Liver (tissue), 8 donors: ENCODE measurements at regions not wholly inside any gene's neighbourhood (a gene's known extent, or its start where the extent isn't known, plus 50 kb on each side); places are given as distances from the start of the nearest gene placed in this dataset.

Source experiments
- DNase-seq: peaks from one replicate; pipeline ENCODE4 v3.0.0-alpha.2; 2017; ENCODE audit warnings: low spot score
- H3K27ac ChIP-seq, 2 donors: one replicate each; pipeline ENCODE4 v1.7.0; 2013; ENCODE audit warnings: inconsistent platforms in 2 of 2, low read length in 2 of 2, control low read depth in 1 of 2, low read depth in 1 of 2, mild to moderate bottlenecking in 1 of 2
- H3K27me3 ChIP-seq, 4 donors: one replicate each; pipeline versions ENCODE4 v1.6.1 to v1.7.0; 2013; ENCODE audit warnings: low read length in 3 of 4, inconsistent platforms in 1 of 4, mild to moderate bottlenecking in 1 of 4, moderate library complexity in 1 of 4; ENCODE audit not compliant: control insufficient read depth in 4 of 4, insufficient read depth in 4 of 4
- H3K36me3 ChIP-seq, 4 donors: one replicate each; pipeline versions ENCODE4 v1.6.1 to v1.7.0; 2013; ENCODE audit warnings: low read length in 3 of 4, mild to moderate bottlenecking in 3 of 4, low read depth in 1 of 4, moderate library complexity in 1 of 4; ENCODE audit not compliant: control insufficient read depth in 4 of 4, insufficient read depth in 3 of 4
- H3K4me1 ChIP-seq, 4 donors: one replicate each; pipeline versions ENCODE4 v1.6.1 to v1.7.0; 2013; ENCODE audit warnings: low read length in 3 of 4, mild to moderate bottlenecking in 3 of 4, moderate library complexity in 1 of 4; ENCODE audit not compliant: control insufficient read depth in 4 of 4, insufficient read depth in 4 of 4
- H3K4me3 ChIP-seq, 3 donors: one replicate each; pipeline versions ENCODE4 v1.6.1 to v1.7.0; 2013; ENCODE audit warnings: low read length in 3 of 3, control low read depth in 1 of 3, low read depth in 1 of 3, mild to moderate bottlenecking in 1 of 3
- H3K9ac ChIP-seq, 2 donors: one replicate each; pipeline ENCODE4 v1.7.0; 2013; ENCODE audit warnings: low read length in 2 of 2, mild to moderate bottlenecking in 2 of 2, moderate library complexity in 2 of 2, control low read depth in 1 of 2, low read depth in 1 of 2
- H3K9me3 ChIP-seq, 4 donors: one replicate each; pipeline versions ENCODE4 v1.6.1 to v1.7.0; 2013; ENCODE audit warnings: low read length in 3 of 4; ENCODE audit not compliant: control insufficient read depth in 4 of 4
- ATF3 ChIP-seq: IDR thresholded peaks from 2 replicates; pipeline ENCODE4 v1.6.1; 2016; ENCODE audit warnings: antibody characterized with exemption
- CTCF ChIP-seq: fragments of 150-350 bp; IDR thresholded peaks from 2 replicates; pipeline ENCODE4 v1.5.1; 2017; ENCODE audit warnings: improper control_type of control experiment, low read depth, low read length; ENCODE audit not compliant: missing input control
- EGR1 ChIP-seq, 2 donors: IDR thresholded peaks; 2 replicates each; pipeline ENCODE4 v1.6.1; 2016 to 2018; ENCODE audit warnings: antibody characterized with exemption in 2 of 2, low read depth in 2 of 2
- FOXA1 ChIP-seq: IDR thresholded peaks from 2 replicates; pipeline ENCODE4 v1.6.1; 2016; ENCODE audit warnings: antibody characterized with exemption
- FOXA2 ChIP-seq: IDR thresholded peaks from 2 replicates; pipeline ENCODE4 v1.6.1; 2016; ENCODE audit warnings: antibody characterized with exemption
- GABPA ChIP-seq, 2 donors: IDR thresholded peaks in 1 of 2; conservative IDR thresholded peaks in 1 of 2; 2 replicates each; pipeline ENCODE4 v1.6.1; 2016; ENCODE audit warnings: antibody characterized with exemption in 2 of 2, mild to moderate bottlenecking in 1 of 2, moderate library complexity in 1 of 2
- HNF4A ChIP-seq, 2 donors: conservative IDR thresholded peaks; 2 replicates each; pipeline ENCODE4 v1.6.1; 2016; ENCODE audit warnings: antibody characterized with exemption in 2 of 2, mild to moderate bottlenecking in 2 of 2
- HNF4G ChIP-seq: IDR thresholded peaks from 2 replicates; pipeline ENCODE4 v1.6.1; 2016; ENCODE audit warnings: antibody characterized with exemption
- JUND ChIP-seq, 2 donors: IDR thresholded peaks; 2 replicates each; pipeline ENCODE4 v1.6.1; 2016; ENCODE audit warnings: antibody characterized with exemption in 2 of 2
- NR2F2 ChIP-seq: IDR thresholded peaks from 2 replicates; pipeline ENCODE4 v1.6.1; 2016; ENCODE audit warnings: antibody characterized with exemption
- RAD21 ChIP-seq, 2 donors: IDR thresholded peaks; 2 replicates each; pipeline ENCODE4 v1.6.1; 2016; ENCODE audit warnings: antibody characterized with exemption in 2 of 2, mild to moderate bottlenecking in 2 of 2
- RXRA ChIP-seq, 2 donors: IDR thresholded peaks; 2 replicates each; pipeline ENCODE4 v1.6.1; 2017 to 2018; ENCODE audit warnings: antibody characterized with exemption in 2 of 2, mild to moderate bottlenecking in 1 of 2
- TAF1 ChIP-seq: conservative IDR thresholded peaks from 2 replicates; pipeline ENCODE4 v1.6.1; 2016; ENCODE audit warnings: antibody characterized with exemption, mild to moderate bottlenecking
- YY1 ChIP-seq: IDR thresholded peaks from 2 replicates; pipeline ENCODE4 v1.6.1; 2016; ENCODE audit warnings: antibody characterized with exemption, mild to moderate bottlenecking
- WGBS: extraction: QIAGEN DNeasy Blood & Tissue Kit; methylation state at CpG from one replicate; pipeline ENCODE4 v1.1.7; 2013; 5-methylcytosine and 5-hydroxymethylcytosine counted together
- TF ChIP-seq, protein P1 (sequence below): IDR thresholded peaks from 2 replicates; pipeline ENCODE4 v1.6.1; 2016; ENCODE audit warnings: antibody characterized with exemption, mild to moderate bottlenecking
- TF ChIP-seq, protein P2 (sequence below): IDR thresholded peaks from 2 replicates; pipeline ENCODE4 v1.6.1; 2016; ENCODE audit warnings: antibody characterized with exemption
- TF ChIP-seq, protein P3 (sequence below): IDR thresholded peaks from 2 replicates; pipeline ENCODE4 v1.6.1; 2016; ENCODE audit warnings: antibody characterized with exemption
- donor health status: healthy.
- donor health status: healthy.
- donor health status: healthy.
- donor health status: healthy.
- donor health status: healthy.

GRCh38 chr14:54342806-54343205 lies 54.0 kb upstream of the CDKN3 start:
- no peaks in the 10 kb centered on the region for H3K27me3 ChIP-seq
- H3K4me3 ChIP-seq = no peak overlapping the region
- TF ChIP-seq HNF4G = no peak
- TF ChIP-seq, protein P1, sequence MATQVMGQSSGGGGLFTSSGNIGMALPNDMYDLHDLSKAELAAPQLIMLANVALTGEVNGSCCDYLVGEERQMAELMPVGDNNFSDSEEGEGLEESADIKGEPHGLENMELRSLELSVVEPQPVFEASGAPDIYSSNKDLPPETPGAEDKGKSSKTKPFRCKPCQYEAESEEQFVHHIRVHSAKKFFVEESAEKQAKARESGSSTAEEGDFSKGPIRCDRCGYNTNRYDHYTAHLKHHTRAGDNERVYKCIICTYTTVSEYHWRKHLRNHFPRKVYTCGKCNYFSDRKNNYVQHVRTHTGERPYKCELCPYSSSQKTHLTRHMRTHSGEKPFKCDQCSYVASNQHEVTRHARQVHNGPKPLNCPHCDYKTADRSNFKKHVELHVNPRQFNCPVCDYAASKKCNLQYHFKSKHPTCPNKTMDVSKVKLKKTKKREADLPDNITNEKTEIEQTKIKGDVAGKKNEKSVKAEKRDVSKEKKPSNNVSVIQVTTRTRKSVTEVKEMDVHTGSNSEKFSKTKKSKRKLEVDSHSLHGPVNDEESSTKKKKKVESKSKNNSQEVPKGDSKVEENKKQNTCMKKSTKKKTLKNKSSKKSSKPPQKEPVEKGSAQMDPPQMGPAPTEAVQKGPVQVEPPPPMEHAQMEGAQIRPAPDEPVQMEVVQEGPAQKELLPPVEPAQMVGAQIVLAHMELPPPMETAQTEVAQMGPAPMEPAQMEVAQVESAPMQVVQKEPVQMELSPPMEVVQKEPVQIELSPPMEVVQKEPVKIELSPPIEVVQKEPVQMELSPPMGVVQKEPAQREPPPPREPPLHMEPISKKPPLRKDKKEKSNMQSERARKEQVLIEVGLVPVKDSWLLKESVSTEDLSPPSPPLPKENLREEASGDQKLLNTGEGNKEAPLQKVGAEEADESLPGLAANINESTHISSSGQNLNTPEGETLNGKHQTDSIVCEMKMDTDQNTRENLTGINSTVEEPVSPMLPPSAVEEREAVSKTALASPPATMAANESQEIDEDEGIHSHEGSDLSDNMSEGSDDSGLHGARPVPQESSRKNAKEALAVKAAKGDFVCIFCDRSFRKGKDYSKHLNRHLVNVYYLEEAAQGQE = no peak
- TF ChIP-seq, protein P2, sequence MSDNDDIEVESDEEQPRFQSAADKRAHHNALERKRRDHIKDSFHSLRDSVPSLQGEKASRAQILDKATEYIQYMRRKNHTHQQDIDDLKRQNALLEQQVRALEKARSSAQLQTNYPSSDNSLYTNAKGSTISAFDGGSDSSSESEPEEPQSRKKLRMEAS = no peak
- no peak for TF ChIP-seq RAD21 (IDR thresholded peaks at IDR 0.05)
- TF ChIP-seq JUND (IDR thresholded peaks at IDR 0.05) = no peak
- H3K9me3 ChIP-seq = no peaks in the 10 kb centered on the region
- H3K36me3 ChIP-seq = no peaks in the 10 kb centered on the region
- no peaks in the 10 kb centered on the region for H3K4me1 ChIP-seq
- DNase-seq = no peak
- H3K9ac ChIP-seq = no peak overlapping the region
- 94% methylated on average over 3 of the region's 3 CpGs for WGBS
- H3K27ac ChIP-seq = no peak overlapping the region

DNA sequence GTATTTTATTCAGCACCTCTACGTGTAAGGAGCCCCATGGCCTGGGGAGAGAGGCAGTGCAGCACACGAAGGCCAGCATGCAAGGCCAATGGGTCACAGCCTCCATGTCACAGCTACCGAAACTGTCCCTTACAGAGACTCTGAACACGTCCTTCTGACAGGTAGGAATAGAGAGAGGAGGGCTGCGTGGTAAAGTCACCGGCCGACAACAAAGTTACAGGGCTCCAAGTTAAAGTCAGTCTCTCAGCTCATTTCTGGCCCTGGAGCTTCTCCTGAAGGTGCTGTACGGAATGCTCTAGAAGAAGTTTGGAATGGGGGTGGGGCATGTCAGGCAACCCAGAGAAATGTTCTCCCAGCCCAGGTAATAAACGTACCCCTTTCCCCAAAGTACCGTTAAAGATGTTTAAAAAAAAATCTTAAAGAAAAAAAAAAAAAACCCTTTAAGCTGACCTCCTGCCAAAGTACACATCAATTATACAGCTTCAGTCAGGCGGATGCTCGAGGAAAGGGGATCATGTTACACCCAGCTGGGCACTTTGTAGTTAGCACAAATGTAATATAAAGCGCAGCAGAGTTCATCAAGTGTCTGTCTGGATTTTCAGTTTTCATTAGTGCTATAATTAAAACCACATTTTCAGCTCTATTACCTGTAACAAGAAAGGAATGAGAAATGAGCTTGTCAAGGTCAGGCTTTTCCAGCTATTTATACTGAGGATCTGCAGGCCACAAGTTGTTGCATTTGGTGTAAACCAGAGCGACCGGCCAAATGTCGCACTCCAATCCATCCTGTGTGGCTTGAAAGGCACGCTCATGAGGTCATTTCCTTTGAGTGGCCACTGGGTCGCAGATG lies 53.3 kb upstream of the CDKN3 start:
- WGBS = 76% methylated on average over 18 of the region's 18 CpGs
- Histone ChIP-seq H3K27ac (no peak overlapping the region), H3K36me3 (no peaks in the 10 kb centered on the region), H3K4me1 (no peaks in the 10 kb centered on the region), H3K4me3 (no peak overlapping the region), H3K9ac (no peak overlapping the region), H3K9me3 (no peaks in the 10 kb centered on the region), H3K27me3 (no peaks in the 10 kb centered on the region)
- DNase-seq = no peak
- TF ChIP-seq GABPA (IDR thresholded peaks at IDR 0.05 in 1 of 2, conservative IDR thresholded peaks at IDR 0.05 in 1 of 2) = no peak
- TF ChIP-seq JUND (IDR thresholded peaks at IDR 0.05) = no peak
- TF ChIP-seq RAD21 (IDR thresholded peaks at IDR 0.05) = no peak
- TF ChIP-seq HNF4A (conservative IDR thresholded peaks at IDR 0.05) = no peak
- TF ChIP-seq, protein P3, sequence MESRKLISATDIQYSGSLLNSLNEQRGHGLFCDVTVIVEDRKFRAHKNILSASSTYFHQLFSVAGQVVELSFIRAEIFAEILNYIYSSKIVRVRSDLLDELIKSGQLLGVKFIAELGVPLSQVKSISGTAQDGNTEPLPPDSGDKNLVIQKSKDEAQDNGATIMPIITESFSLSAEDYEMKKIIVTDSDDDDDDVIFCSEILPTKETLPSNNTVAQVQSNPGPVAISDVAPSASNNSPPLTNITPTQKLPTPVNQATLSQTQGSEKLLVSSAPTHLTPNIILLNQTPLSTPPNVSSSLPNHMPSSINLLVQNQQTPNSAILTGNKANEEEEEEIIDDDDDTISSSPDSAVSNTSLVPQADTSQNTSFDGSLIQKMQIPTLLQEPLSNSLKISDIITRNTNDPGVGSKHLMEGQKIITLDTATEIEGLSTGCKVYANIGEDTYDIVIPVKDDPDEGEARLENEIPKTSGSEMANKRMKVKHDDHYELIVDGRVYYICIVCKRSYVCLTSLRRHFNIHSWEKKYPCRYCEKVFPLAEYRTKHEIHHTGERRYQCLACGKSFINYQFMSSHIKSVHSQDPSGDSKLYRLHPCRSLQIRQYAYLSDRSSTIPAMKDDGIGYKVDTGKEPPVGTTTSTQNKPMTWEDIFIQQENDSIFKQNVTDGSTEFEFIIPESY = no peak
- no peak for TF ChIP-seq YY1
- TF ChIP-seq RXRA (IDR thresholded peaks at IDR 0.05) = no peak
- TF ChIP-seq NR2F2 = no peak
- no peak for TF ChIP-seq HNF4G
- no peak for TF ChIP-seq TAF1
- TF ChIP-seq, protein P1 = no peak
- TF ChIP-seq FOXA2 = no peak
- no peak for TF ChIP-seq ATF3
- TF ChIP-seq EGR1 (IDR thresholded peaks at IDR 0.05; ENCODE audit: low read depth in 2 of 2) = no peak
- TF ChIP-seq CTCF = no peak
- TF ChIP-seq FOXA1 = no peak
